ENCODE measurements at regions not wholly inside any gene's neighbourhood (a gene's known extent, or its start where the extent isn't known, plus 50 kb on each side); places are given as distances from the start of the nearest gene placed in this dataset.

DNA sequence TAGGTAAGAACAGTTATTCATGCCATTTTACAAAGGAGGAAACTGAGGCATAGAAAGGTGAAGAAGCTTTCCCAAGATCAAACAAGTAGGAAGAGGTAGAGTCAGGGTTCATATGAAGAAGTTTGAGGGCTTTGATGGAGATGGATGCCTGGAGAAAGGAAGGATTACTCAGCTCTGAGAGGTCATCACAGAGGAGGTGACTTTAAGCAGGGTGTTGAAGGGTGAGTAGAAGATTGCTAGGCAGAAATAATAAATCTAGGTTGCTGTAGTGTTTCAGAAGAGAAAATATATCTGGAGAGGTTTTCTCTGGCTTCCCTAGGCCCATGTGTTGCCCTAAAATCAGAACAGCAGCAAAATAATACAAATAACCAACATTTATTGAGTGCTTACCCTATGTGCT lies 196.3 kb downstream of the PALM2AKAP2 start (continued):
- no peak for TF ChIP-seq BRCA1 (IDR thresholded peaks at IDR 0.05; ENCODE audit: low read depth, low read length)
- no peak for TF ChIP-seq TCF12 (IDR thresholded peaks at IDR 0.05; ENCODE audit: low read depth, low read length)
- TF ChIP-seq CHD4 (IDR thresholded peaks at IDR 0.05), result no peak

DNA sequence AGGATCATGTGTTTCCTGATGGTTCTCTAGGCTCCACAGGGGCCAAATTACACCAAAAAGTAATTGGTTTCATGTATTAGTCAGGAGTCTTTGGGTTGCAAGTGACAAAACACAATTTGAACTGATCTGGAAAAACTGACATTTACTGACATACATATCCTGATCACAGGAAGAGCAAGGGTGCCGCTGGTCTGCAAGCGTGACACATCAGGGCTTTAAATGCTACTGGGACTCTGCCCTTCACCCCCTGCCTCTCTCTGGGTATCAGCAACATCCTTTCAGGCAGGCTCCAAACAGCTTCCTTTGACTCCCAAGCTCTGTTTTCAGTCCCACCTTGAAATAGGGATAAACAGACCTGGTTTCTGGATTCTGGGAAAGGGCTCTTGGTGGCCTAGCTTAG lies 197.5 kb downstream of the PALM2AKAP2 start:
- no peaks in the 10 kb centered on the region for H3K27me3 ChIP-seq (replicated peaks in 1 of 2; ENCODE audit: control insufficient read depth in 2 of 2, insufficient read depth in 2 of 2, low read length in 1 of 2)
- DNase-seq (ENCODE audit: low read depth, low spot score) (no peak), FAIRE-seq (no peak), ATAC-seq (no peak)
- BruUV-seq (replicated peaks), result no TSS peak
- in situ Hi-C loops (cut with MboI) (no loop called here), intact Hi-C loops (cut with micrococcal nuclease; ENCODE audit: unreplicated experiment) (no loop called here)
- ChIA-PET RAD21 (ENCODE audit: unreplicated experiment) (interaction anchor here (5.2 kb wide), 1 partner anchor 10 kb away, joined by 29 read pairs; no protein-coding TSS in a partner anchor), POLR2A (interaction anchor here (0.6 kb wide), 1 partner anchor 111 kb away, joined by 5 read pairs; no protein-coding TSS in a partner anchor), SMC1A (ENCODE audit: uncharacterized antibody, unreplicated experiment) (interaction anchor here (1.0 to 12.1 kb wide), 7 partner anchors 11 to 171 kb away, joined by 3 to 254 read pairs (median 4); no protein-coding TSS in a partner anchor), CTCF (interaction anchor here (1.1 to 2.6 kb wide), 2 partner anchors 70 to 89 kb away, joined by 3 to 7 read pairs; no protein-coding TSS in a partner anchor)
- peaks cover 41% of the 10 kb centered on the region for H3K4me1 ChIP-seq (ENCODE audit: control insufficient read depth, insufficient read depth, low read length)
- no peak overlapping the region for H2AFZ ChIP-seq (ENCODE audit: control insufficient read depth, low read depth, low read length)
- no peak overlapping the region for H3K4me3 ChIP-seq
- no peaks in the 10 kb centered on the region for H4K20me1 ChIP-seq (ENCODE audit: control insufficient read depth, insufficient read depth)
- H3K79me2 ChIP-seq (ENCODE audit: control insufficient read depth, insufficient read depth, low read length), result no peaks in the 10 kb centered on the region
- no peaks in the 10 kb centered on the region; the same call in 2 of the 3 replicates for H3K9me3 ChIP-seq (replicated peaks; ENCODE audit: control insufficient read depth, insufficient read depth, low read length)
- H3K4me2 ChIP-seq (ENCODE audit: control insufficient read depth, insufficient read depth), result no peak overlapping the region
- WGBS (ENCODE audit: insufficient coverage, insufficient replicate concordance, low lambda C conversion rate, missing lambda C conversion rate), result 100% methylated on average over 2 of the region's 2 CpGs
- no peak overlapping the region for H3K27ac ChIP-seq (ENCODE audit: control insufficient read depth, insufficient read depth)
- H3K9ac ChIP-seq (ENCODE audit: control insufficient read depth, insufficient read depth, low read length), result no peak overlapping the region
- TF ChIP-seq MTA2 (IDR thresholded peaks at IDR 0.05; ENCODE audit: low read depth) (no peak), SPI1 (IDR thresholded peaks at IDR 0.05; ENCODE audit: borderline replicate concordance, insufficient read depth, low read depth, low read length) (no peak), ZNF24 (IDR thresholded peaks at IDR 0.05) (no peak), JUND (IDR thresholded peaks at IDR 0.05; ENCODE audit: low read depth, low read length) (no peak), HCFC1 (IDR thresholded peaks at IDR 0.05; ENCODE audit: low read length) (no peak), CEBPB (IDR thresholded peaks at IDR 0.05; ENCODE audit: borderline replicate concordance in 1 of 2, low read depth in 2 of 2, low read length in 2 of 2) (no peak), KAT2A (conservative IDR thresholded peaks at IDR 0.05; ENCODE audit: control insufficient read depth, low read depth, low read length) (no peak), RFX5 (IDR thresholded peaks at IDR 0.05; ENCODE audit: low read depth, low read length) (no peak), RELA (IDR thresholded peaks at IDR 0.05; ENCODE audit: borderline replicate concordance, partially characterized antibody) (no peak), RUNX3 (IDR thresholded peaks at IDR 0.05; ENCODE audit: low read length) (no peak), BRCA1 (IDR thresholded peaks at IDR 0.05; ENCODE audit: low read depth, low read length) (no peak), EP300 (IDR thresholded peaks at IDR 0.05; ENCODE audit: borderline replicate concordance in 1 of 2, control insufficient read depth in 1 of 2, low read depth in 2 of 2, low read length in 2 of 2) (no peak), CHD4 (IDR thresholded peaks at IDR 0.05) (no peak), DPF2 (IDR thresholded peaks at IDR 0.05) (no peak), FOXM1 (IDR thresholded peaks at IDR 0.05; ENCODE audit: low read depth, low read length) (no peak)
- TF ChIP-seq, protein P1, sequence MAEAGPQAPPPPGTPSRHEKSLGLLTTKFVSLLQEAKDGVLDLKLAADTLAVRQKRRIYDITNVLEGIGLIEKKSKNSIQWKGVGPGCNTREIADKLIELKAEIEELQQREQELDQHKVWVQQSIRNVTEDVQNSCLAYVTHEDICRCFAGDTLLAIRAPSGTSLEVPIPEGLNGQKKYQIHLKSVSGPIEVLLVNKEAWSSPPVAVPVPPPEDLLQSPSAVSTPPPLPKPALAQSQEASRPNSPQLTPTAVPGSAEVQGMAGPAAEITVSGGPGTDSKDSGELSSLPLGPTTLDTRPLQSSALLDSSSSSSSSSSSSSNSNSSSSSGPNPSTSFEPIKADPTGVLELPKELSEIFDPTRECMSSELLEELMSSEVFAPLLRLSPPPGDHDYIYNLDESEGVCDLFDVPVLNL (IDR thresholded peaks at IDR 0.05; ENCODE audit: low read depth, low read length), result no peak
- H3K36me3 ChIP-seq (ENCODE audit: control insufficient read depth in 2 of 2, insufficient read depth in 2 of 2, low read length in 1 of 2), result no peaks in the 10 kb centered on the region
